Vagina (tissue), 2 donors: ENCODE measurements at regions not wholly inside any gene's neighbourhood (a gene's known extent, or its start where the extent isn't known, plus 50 kb on each side); places are given as distances from the start of the nearest gene placed in this dataset.

Source experiments
- DNase-seq, 2 donors: peaks; one replicate each; pipeline ENCODE4 v3.0.0-alpha.2; 2017; ENCODE audit errors: extremely low spot score in 2 of 2
- H3K27ac ChIP-seq: fragments of 200-600 bp; sonication (generic); one replicate; pipeline ENCODE4 v1.5.1; 2019
- H3K27me3 ChIP-seq: fragments of 200-600 bp; sonication (generic); one replicate; pipeline ENCODE4 v1.5.1; 2019
- H3K36me3 ChIP-seq, 2 donors: fragments of 200-600 bp; sonication (generic); one replicate each; pipeline ENCODE4 v1.5.1; 2017 to 2019
- H3K4me1 ChIP-seq: fragments of 200-600 bp; sonication (generic); one replicate; pipeline ENCODE4 v1.5.1; 2019
- H3K4me3 ChIP-seq, 2 donors: fragments of 200-600 bp; sonication (generic); 1 replicate in 1 of 2; 2 replicates in 1 of 2; pipeline ENCODE4 v1.5.1; 2016 to 2019
- H3K9me3 ChIP-seq: fragments of 200-600 bp; sonication (generic); one replicate; pipeline ENCODE4 v1.5.1; 2019
- CTCF ChIP-seq, 3 experiments: fragments of 450-650 bp in 2 of 3; fragments of 200-600 bp in 1 of 3; sonication (generic) in 1 of 3; IDR thresholded peaks; one replicate each; pipeline ENCODE4 v1.5.1; 2017 to 2019; ENCODE audit warnings: antibody characterized with exemption in 3 of 3, mild to moderate bottlenecking in 2 of 3, moderate library complexity in 2 of 3
- POLR2A ChIP-seq, 2 donors: fragments of 450-650 bp; IDR thresholded peaks; one replicate each; pipeline ENCODE4 v1.6.1; 2017; ENCODE audit warnings: antibody characterized with exemption in 2 of 2, mild to moderate bottlenecking in 2 of 2, moderate library complexity in 2 of 2
- POLR2AphosphoS5 ChIP-seq, 2 donors: sonication (generic); formaldehyde crosslinking; IDR thresholded peaks; one replicate each; pipeline ENCODE4 v1.9.0; 2017; ENCODE audit warnings: antibody characterized with exemption in 2 of 2, mild to moderate bottlenecking in 2 of 2, low read depth in 1 of 2; ENCODE audit not compliant: insufficient read depth in 1 of 2
- intact Hi-C: fragments of 100-400 bp; cut with DNase I; formaldehyde crosslinking; loops from one replicate; pipeline ENCODE4 v1.15.1; 2023

- TF ChIP-seq CTCF (IDR thresholded peaks at IDR 0.05) (no peak), POLR2AphosphoS5 (IDR thresholded peaks at IDR 0.05; ENCODE audit: insufficient read depth in 1 of 2, low read depth in 1 of 2) (no peak), POLR2A (IDR thresholded peaks at IDR 0.05) (no peak)
- Histone ChIP-seq H3K4me3 (no peak overlapping the region), H3K27ac (no peak overlapping the region), H3K9me3 (no peaks in the 10 kb centered on the region), H3K27me3 (no peaks in the 10 kb centered on the region), H3K36me3 (no peaks in the 10 kb centered on the region), H3K4me1 (no peaks in the 10 kb centered on the region)
- DNase-seq = no peak
- intact Hi-C loops = no loop called here
Observed at GRCh38 chr15:97425596-97425995, 534.9 kb upstream of the ARRDC4 start.

- Histone ChIP-seq H3K4me1 (no peaks in the 10 kb centered on the region), H3K4me3 (no peak overlapping the region)
- intact Hi-C loops = no loop called here
Observed at GRCh38 chr15:97443101-97443500, 517.4 kb upstream of the ARRDC4 start.

GRCh38 chr15:97446138-97446537 lies 514.4 kb upstream of the ARRDC4 start:
- H3K4me1 ChIP-seq = no peaks in the 10 kb centered on the region
- DNase-seq = no peak
- no peak overlapping the region for H3K4me3 ChIP-seq
- no peaks in the 10 kb centered on the region for H3K36me3 ChIP-seq
- intact Hi-C loops = no loop called here
- TF ChIP-seq CTCF (IDR thresholded peaks at IDR 0.05) (no peak), POLR2A (IDR thresholded peaks at IDR 0.05) (no peak), POLR2AphosphoS5 (IDR thresholded peaks at IDR 0.05; ENCODE audit: insufficient read depth in 1 of 2, low read depth in 1 of 2) (no peak)
- H3K27ac ChIP-seq = no peak overlapping the region
- no peaks in the 10 kb centered on the region for H3K27me3 ChIP-seq
- H3K9me3 ChIP-seq = no peaks in the 10 kb centered on the region

More at GRCh38 chr15:97443101-97443500, 517.4 kb upstream of the ARRDC4 start:
- no peak overlapping the region for H3K27ac ChIP-seq
- DNase-seq = no peak
- H3K9me3 ChIP-seq = no peaks in the 10 kb centered on the region
- H3K36me3 ChIP-seq = no peaks in the 10 kb centered on the region
- H3K27me3 ChIP-seq = no peaks in the 10 kb centered on the region
- no peak for TF ChIP-seq CTCF (IDR thresholded peaks at IDR 0.05)
- no peak for TF ChIP-seq POLR2AphosphoS5 (IDR thresholded peaks at IDR 0.05; ENCODE audit: insufficient read depth in 1 of 2, low read depth in 1 of 2)
- TF ChIP-seq POLR2A (IDR thresholded peaks at IDR 0.05) = no peak

- no peaks in the 10 kb centered on the region for H3K4me1 ChIP-seq
- intact Hi-C loops = loop anchor here (5.0 kb wide), 1 partner anchor 374 kb away; no protein-coding TSS in a partner anchor
- H3K9me3 ChIP-seq = no peaks in the 10 kb centered on the region
- no peak overlapping the region for H3K27ac ChIP-seq
- DNase-seq = no peak
- no peaks in the 10 kb centered on the region for H3K36me3 ChIP-seq
- H3K27me3 ChIP-seq = no peaks in the 10 kb centered on the region
- no peak for TF ChIP-seq POLR2A (IDR thresholded peaks at IDR 0.05)
- no peak for TF ChIP-seq POLR2AphosphoS5 (IDR thresholded peaks at IDR 0.05; ENCODE audit: insufficient read depth in 1 of 2, low read depth in 1 of 2)
- no peak for TF ChIP-seq CTCF (IDR thresholded peaks at IDR 0.05)
- H3K4me3 ChIP-seq = no peak overlapping the region
Observed at GRCh38 chr15:97456521-97457202, 503.8 kb upstream of the ARRDC4 start.

GRCh38 chr15:97457203-97457847 lies 503.2 kb upstream of the ARRDC4 start:
- TF ChIP-seq POLR2AphosphoS5 (IDR thresholded peaks at IDR 0.05; ENCODE audit: insufficient read depth in 1 of 2, low read depth in 1 of 2) = no peak
- TF ChIP-seq CTCF (IDR thresholded peaks at IDR 0.05) = no peak
- no peak for TF ChIP-seq POLR2A (IDR thresholded peaks at IDR 0.05)
- Histone ChIP-seq H3K27me3 (no peaks in the 10 kb centered on the region), H3K4me3 (no peak overlapping the region), H3K36me3 (no peaks in the 10 kb centered on the region), H3K4me1 (no peaks in the 10 kb centered on the region), H3K27ac (no peak overlapping the region), H3K9me3 (no peaks in the 10 kb centered on the region)
- intact Hi-C loops = loop anchor here (5.0 kb wide), 1 partner anchor 375 kb away; no protein-coding TSS in a partner anchor
- no peak for DNase-seq
